ENCODE measurements at regions not wholly inside any gene's neighbourhood (a gene's known extent, or its start where the extent isn't known, plus 50 kb on each side); places are given as distances from the start of the nearest gene placed in this dataset.
"Not testable (repeated sequence)": the region's sequence is repeated elsewhere in the genome, so short reads cannot be mapped to it uniquely, and the experiment has no call there.

GRCh38 chr2:55776966-55777365 lies 83.3 kb upstream of the PNPT1 start:
- peaks cover 3% of the 10 kb centered on the region for H3K79me1 ChIP-seq (ENCODE audit: low read length)
- H2AK5ac ChIP-seq (ENCODE audit: low read length), result no peak overlapping the region
- no peaks in the 10 kb centered on the region for H3K9me3 ChIP-seq (ENCODE audit: insufficient read depth, low read depth, low read length)
- no CpG with 5 or more reads among the region's 3 CpGs for WGBS (ENCODE audit: extremely low coverage, insufficient coverage, insufficient read length)
- peaks cover 3 to 7% of the 10 kb centered on the region in 2 experiments for H3K4me1 ChIP-seq (ENCODE audit: control insufficient read depth in 1 of 2, insufficient read depth in 2 of 2, low read length in 2 of 2)
- no peak overlapping the region for H2BK120ac ChIP-seq (ENCODE audit: insufficient read depth, low read length, poor library complexity)
- no peak overlapping the region for H2BK5ac ChIP-seq (ENCODE audit: low read depth, low read length, poor library complexity)
- no peak overlapping the region for H3K14ac ChIP-seq (ENCODE audit: low read length)
- no peak overlapping the region for H4K8ac ChIP-seq (ENCODE audit: low read depth, low read length)
- H3K36me3 ChIP-seq (ENCODE audit: control insufficient read depth in 1 of 2, insufficient read depth in 2 of 2, low read length in 2 of 2), result no peaks in the 10 kb centered on the region
- no peak overlapping the region for H3K4me3 ChIP-seq (ENCODE audit: low read depth, low read length)
- H2AFZ ChIP-seq (ENCODE audit: insufficient read depth, low read length, poor library complexity), result no peak overlapping the region
- no peak overlapping the region for H3K27ac ChIP-seq (ENCODE audit: low read depth, low read length)
- DNase-seq, result no peak
- no peaks in the 10 kb centered on the region for H3K79me2 ChIP-seq (ENCODE audit: control insufficient read depth, insufficient read depth, low read length, poor library complexity)
- H3K18ac ChIP-seq (ENCODE audit: low read length), result no peak overlapping the region
- H3K27me3 ChIP-seq (ENCODE audit: insufficient read depth, low read length), result no peaks in the 10 kb centered on the region
- no peak overlapping the region for H3K9ac ChIP-seq (ENCODE audit: low read length)
- H3K4me2 ChIP-seq (ENCODE audit: low read length), result no peak overlapping the region
- H4K91ac ChIP-seq (ENCODE audit: low read depth, low read length), result no peak overlapping the region
- no peak overlapping the region for H4K12ac ChIP-seq (ENCODE audit: low read depth, low read length)
- no peak overlapping the region for H3K23ac ChIP-seq (ENCODE audit: low read length)
- H3K4ac ChIP-seq (ENCODE audit: low read depth, low read length), result no peak overlapping the region
- no peak overlapping the region for H2BK12ac ChIP-seq (ENCODE audit: low read length)

GRCh38 chr2:55776479-55776878 lies 82.8 kb upstream of the PNPT1 start:
- no peak overlapping the region for H3K4me3 ChIP-seq (ENCODE audit: low read depth, low read length)
- no peak overlapping the region for H4K91ac ChIP-seq (ENCODE audit: low read depth, low read length)
- no peak overlapping the region for H2BK12ac ChIP-seq (ENCODE audit: low read length)
- no peaks in the 10 kb centered on the region for H3K27me3 ChIP-seq (ENCODE audit: insufficient read depth, low read length)
- DNase-seq, result no peak
- no peak overlapping the region for H3K18ac ChIP-seq (ENCODE audit: low read length)
- no peaks in the 10 kb centered on the region for H3K9me3 ChIP-seq (ENCODE audit: insufficient read depth, low read depth, low read length)
- no CpG with 5 or more reads among the region's 2 CpGs for WGBS (ENCODE audit: extremely low coverage, insufficient coverage, insufficient read length)
- H2BK120ac ChIP-seq (ENCODE audit: insufficient read depth, low read length, poor library complexity), result no peak overlapping the region
- H3K4me2 ChIP-seq (ENCODE audit: low read length), result no peak overlapping the region
- H3K23ac ChIP-seq (ENCODE audit: low read length), result no peak overlapping the region
- no peak overlapping the region for H2AFZ ChIP-seq (ENCODE audit: insufficient read depth, low read length, poor library complexity)
- peaks cover 3 to 7% of the 10 kb centered on the region in 2 experiments for H3K4me1 ChIP-seq (ENCODE audit: control insufficient read depth in 1 of 2, insufficient read depth in 2 of 2, low read length in 2 of 2)
- no peak overlapping the region for H3K4ac ChIP-seq (ENCODE audit: low read depth, low read length)
- H3K9ac ChIP-seq (ENCODE audit: low read length), result no peak overlapping the region
- peaks cover 3% of the 10 kb centered on the region for H3K79me1 ChIP-seq (ENCODE audit: low read length)
- H4K8ac ChIP-seq (ENCODE audit: low read depth, low read length), result no peak overlapping the region
- no peak overlapping the region for H3K27ac ChIP-seq (ENCODE audit: low read depth, low read length)
- no peak overlapping the region for H2BK5ac ChIP-seq (ENCODE audit: low read depth, low read length, poor library complexity)
- no peaks in the 10 kb centered on the region for H3K79me2 ChIP-seq (ENCODE audit: control insufficient read depth, insufficient read depth, low read length, poor library complexity)
- H3K36me3 ChIP-seq (ENCODE audit: control insufficient read depth in 1 of 2, insufficient read depth in 2 of 2, low read length in 2 of 2), result no peaks in the 10 kb centered on the region
- no peak overlapping the region for H4K12ac ChIP-seq (ENCODE audit: low read depth, low read length)
- H2AK5ac ChIP-seq (ENCODE audit: low read length), result no peak overlapping the region
- no peak overlapping the region for H3K14ac ChIP-seq (ENCODE audit: low read length)

- H3K9me3 ChIP-seq (ENCODE audit: insufficient read depth, low read depth, low read length), result no peaks in the 10 kb centered on the region
- no peaks in the 10 kb centered on the region for H3K36me3 ChIP-seq (ENCODE audit: control insufficient read depth in 1 of 2, insufficient read depth in 2 of 2, low read length in 2 of 2)
- no peak overlapping the region for H2BK120ac ChIP-seq (ENCODE audit: insufficient read depth, low read length, poor library complexity)
- no CpG with 5 or more reads among the region's 4 CpGs for WGBS (ENCODE audit: extremely low coverage, insufficient coverage, insufficient read length)
- DNase-seq, result no peak
- no peak overlapping the region for H4K91ac ChIP-seq (ENCODE audit: low read depth, low read length)
- no peak overlapping the region for H3K9ac ChIP-seq (ENCODE audit: low read length)
- H3K4me1 ChIP-seq (ENCODE audit: control insufficient read depth in 1 of 2, insufficient read depth in 2 of 2, low read length in 2 of 2), result peaks cover 3 to 7% of the 10 kb centered on the region in 2 experiments
- no peak overlapping the region for H3K27ac ChIP-seq (ENCODE audit: low read depth, low read length)
- H2AFZ ChIP-seq (ENCODE audit: insufficient read depth, low read length, poor library complexity), result no peak overlapping the region
- no peak overlapping the region for H3K4me3 ChIP-seq (ENCODE audit: low read depth, low read length)
- H3K18ac ChIP-seq (ENCODE audit: low read length), result no peak overlapping the region
- no peak overlapping the region for H2BK12ac ChIP-seq (ENCODE audit: low read length)
- no peak overlapping the region for H3K14ac ChIP-seq (ENCODE audit: low read length)
- no peak overlapping the region for H3K4me2 ChIP-seq (ENCODE audit: low read length)
- H3K23ac ChIP-seq (ENCODE audit: low read length), result no peak overlapping the region
- H3K4ac ChIP-seq (ENCODE audit: low read depth, low read length), result no peak overlapping the region
- H3K27me3 ChIP-seq (ENCODE audit: insufficient read depth, low read length), result no peaks in the 10 kb centered on the region
- no peak overlapping the region for H4K8ac ChIP-seq (ENCODE audit: low read depth, low read length)
- H3K79me1 ChIP-seq (ENCODE audit: low read length), result peaks cover 2% of the 10 kb centered on the region
- H2AK5ac ChIP-seq (ENCODE audit: low read length), result no peak overlapping the region
- no peak overlapping the region for H4K12ac ChIP-seq (ENCODE audit: low read depth, low read length)
- no peaks in the 10 kb centered on the region for H3K79me2 ChIP-seq (ENCODE audit: control insufficient read depth, insufficient read depth, low read length, poor library complexity)
- no peak overlapping the region for H2BK5ac ChIP-seq (ENCODE audit: low read depth, low read length, poor library complexity)
These were observed 82.2 kb upstream of the PNPT1 start for GRCh38 chr2:55775828-55776227.

- not testable (repeated sequence) for H2AFZ ChIP-seq (ENCODE audit: insufficient read depth, low read length, poor library complexity); H3K79me2 ChIP-seq (ENCODE audit: control insufficient read depth, insufficient read depth, low read length, poor library complexity); H2BK12ac ChIP-seq (ENCODE audit: low read length); H4K12ac ChIP-seq (ENCODE audit: low read depth, low read length); H3K79me1 ChIP-seq (ENCODE audit: low read length); H2AK5ac ChIP-seq (ENCODE audit: low read length); H3K4ac ChIP-seq (ENCODE audit: low read depth, low read length); H3K18ac ChIP-seq (ENCODE audit: low read length); H4K8ac ChIP-seq (ENCODE audit: low read depth, low read length); H3K9ac ChIP-seq (ENCODE audit: low read length); H3K14ac ChIP-seq (ENCODE audit: low read length); H3K36me3 ChIP-seq (ENCODE audit: control insufficient read depth in 1 of 2, insufficient read depth in 2 of 2, low read length in 2 of 2); H3K4me3 ChIP-seq (ENCODE audit: low read depth, low read length); H3K23ac ChIP-seq (ENCODE audit: low read length); H3K27me3 ChIP-seq (ENCODE audit: insufficient read depth, low read length); H3K4me1 ChIP-seq (ENCODE audit: control insufficient read depth in 1 of 2, insufficient read depth in 2 of 2, low read length in 2 of 2); H3K4me2 ChIP-seq (ENCODE audit: low read length); DNase-seq; H4K91ac ChIP-seq (ENCODE audit: low read depth, low read length); H2BK5ac ChIP-seq (ENCODE audit: low read depth, low read length, poor library complexity); H2BK120ac ChIP-seq (ENCODE audit: insufficient read depth, low read length, poor library complexity); H3K27ac ChIP-seq (ENCODE audit: low read depth, low read length); H3K9me3 ChIP-seq (ENCODE audit: insufficient read depth, low read depth, low read length)
- WGBS (ENCODE audit: extremely low coverage, insufficient coverage, insufficient read length), result no CpG with 5 or more reads among the region's 31 CpGs
These were observed 80.0 kb upstream of the PNPT1 start for GRCh38 chr2:55773651-55774050.

All from trophoblast cell (in vitro differentiated cells and primary cell).